Inflammatory macrophage (primary cell): ENCODE measurements at regions not wholly inside any gene's neighbourhood (a gene's known extent, or its start where the extent isn't known, plus 50 kb on each side); places are given as distances from the start of the nearest gene placed in this dataset.

ENCODE experiments used
- DNase-seq, 2 donors: peaks; one replicate each; pipeline ENCODE4 v3.0.0-alpha.2; 2020 to 2022

- no peak for DNase-seq
These were observed 637.2 kb upstream of the ZEB2 start for GRCh38 chr2:145157036-145157675.

- DNase-seq: no peak
These were observed 636.3 kb upstream of the ZEB2 start for GRCh38 chr2:145156199-145156598.

- no peak for DNase-seq
These were observed 635.3 kb upstream of the ZEB2 start for GRCh38 chr2:145155196-145155595.

DNA sequence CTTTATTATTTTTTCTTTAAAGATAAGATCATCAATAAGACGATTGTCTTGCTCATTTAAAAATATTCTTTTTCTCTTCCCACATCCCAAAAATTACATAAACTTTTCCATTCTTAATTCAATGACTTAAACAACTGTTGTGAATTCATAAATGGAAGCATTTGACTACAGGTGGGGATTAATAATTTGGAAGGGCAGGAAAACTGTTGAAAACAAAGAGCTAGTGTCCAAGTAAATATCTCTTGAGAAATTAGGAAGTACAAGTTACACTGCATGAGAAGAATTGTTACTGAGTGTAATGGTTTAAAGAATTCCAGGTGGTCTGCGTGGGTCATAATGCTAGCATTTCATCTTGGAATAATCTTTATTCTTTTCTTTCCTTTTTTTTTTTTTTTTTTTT lies 634.8 kb upstream of the ZEB2 start:
- DNase-seq: no peak

DNA sequence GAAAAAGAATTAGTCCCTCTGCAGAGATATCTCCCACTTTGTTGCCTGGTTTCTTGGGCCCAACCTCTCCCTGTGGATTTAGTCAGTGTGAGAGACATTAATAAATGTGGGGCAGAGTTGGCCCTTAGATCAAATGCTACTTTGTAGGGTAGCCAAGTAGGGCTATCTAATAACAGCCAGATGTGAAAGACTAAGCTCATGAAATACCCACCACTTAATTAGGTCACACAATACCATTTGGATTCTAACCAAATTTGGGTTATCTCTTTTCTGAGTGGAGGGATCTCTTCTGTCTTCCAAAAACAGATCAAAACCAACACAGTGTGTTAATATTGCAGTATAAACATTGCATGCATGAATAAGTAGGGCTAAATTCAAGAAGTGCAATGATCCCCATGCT lies 626.8 kb upstream of the ZEB2 start:
- no peak for DNase-seq

DNA sequence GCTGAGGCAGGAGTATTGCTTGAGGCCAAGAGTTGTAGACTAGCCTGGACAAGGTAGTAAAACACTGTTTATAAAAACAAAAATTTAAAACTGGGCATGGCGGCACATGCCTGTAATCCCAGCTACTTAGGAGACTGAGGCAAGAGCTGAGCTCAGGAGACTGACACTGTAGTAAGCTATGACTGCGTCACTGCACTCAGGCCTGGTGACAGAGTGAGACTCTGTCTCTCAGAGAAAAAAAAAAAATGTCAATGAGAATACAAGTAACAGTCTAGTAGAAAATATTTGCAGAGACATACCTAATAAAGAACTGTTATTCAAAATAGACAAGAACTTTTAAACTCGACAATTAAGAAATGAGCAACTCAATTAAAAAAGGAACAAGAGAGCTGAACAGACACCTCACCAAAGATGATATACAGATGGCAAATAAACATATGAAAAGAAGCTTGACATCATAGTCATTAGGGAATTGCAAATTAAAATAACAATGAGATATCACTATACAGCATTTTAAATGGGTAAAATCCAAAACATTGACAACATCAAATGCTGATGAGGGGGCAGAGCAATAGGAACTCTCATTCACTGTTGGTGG lies 624.3 kb upstream of the ZEB2 start:
- no peak for DNase-seq

DNA sequence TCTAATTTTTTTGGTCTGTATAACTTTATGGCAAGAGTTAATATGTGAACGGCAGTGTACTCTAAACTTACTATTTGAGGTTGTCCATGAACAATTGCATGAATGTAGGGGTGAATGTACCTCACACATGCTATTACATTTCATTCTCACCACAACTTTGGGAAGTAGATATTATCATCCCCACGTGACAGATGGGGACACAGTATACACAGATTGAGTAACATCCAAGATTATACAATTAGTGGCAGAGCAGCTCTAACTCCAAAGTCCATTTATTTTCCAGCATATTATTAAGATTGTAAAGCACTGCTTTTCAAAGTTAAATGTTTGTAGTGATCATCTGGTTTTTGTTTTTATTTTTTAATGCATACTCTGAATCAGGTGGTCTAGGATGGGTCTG lies 622.1 kb upstream of the ZEB2 start:
- DNase-seq: peak; percentile 66 to 79

- DNase-seq: no peak
These were observed 620.7 kb upstream of the ZEB2 start for GRCh38 chr2:145140658-145141057.

DNA sequence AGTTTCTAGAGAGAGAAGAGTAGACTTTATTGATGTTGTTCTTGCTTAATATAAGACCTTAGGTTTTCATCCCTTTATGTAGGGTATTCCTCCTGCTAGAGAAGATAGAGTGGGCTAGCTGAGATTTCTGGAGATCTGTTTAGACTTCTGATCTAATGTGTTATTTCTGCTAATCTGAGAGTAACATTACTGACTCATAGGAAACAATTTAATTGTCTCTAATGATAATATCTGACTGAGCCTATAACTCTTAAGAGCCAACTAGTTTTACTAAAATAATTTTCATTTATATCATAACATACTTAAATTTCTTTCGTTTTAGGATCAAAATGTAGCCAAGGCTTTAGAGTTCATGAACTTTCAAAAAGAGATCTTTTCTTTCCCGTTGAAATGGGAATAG lies 618.7 kb upstream of the ZEB2 start:
- DNase-seq: no peak

DNA sequence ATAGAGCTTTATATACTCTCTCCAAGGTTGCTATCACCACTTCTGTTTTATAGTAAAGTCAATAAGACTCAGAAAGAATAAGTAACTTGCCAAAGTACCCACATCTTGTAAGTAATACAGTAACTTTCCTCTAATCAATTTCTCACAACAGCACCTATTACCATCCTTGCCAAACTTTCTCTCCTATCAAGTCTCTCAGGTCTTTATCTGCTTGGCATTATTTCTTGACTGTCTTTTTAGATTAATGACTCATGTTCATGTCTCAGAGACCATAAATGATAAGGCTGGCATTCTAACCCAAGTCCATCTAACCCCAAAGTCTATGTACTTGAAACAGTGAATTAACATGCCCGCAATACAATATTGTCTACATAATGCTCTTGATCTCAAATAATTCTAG lies 618.0 kb upstream of the ZEB2 start:
- no peak for DNase-seq

DNA sequence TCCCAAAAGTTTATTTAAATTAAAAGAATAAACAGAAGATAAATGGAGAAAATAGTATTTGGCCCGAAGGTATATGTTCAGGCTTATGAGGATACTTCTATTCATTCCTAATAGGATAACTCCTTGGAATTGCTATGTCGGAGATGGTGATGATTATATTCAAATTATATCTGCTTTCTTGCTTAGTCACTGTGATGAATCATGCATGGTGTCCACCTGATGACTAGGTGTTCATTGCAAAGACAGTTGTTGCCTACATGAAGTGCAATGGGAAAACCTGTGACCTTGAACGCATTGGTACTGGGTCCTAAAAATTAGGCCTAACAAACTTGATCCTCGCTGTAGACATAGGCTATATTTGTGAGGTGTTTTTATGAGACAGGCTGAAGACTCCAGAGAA lies 617.3 kb upstream of the ZEB2 start:
- no peak for DNase-seq

DNA sequence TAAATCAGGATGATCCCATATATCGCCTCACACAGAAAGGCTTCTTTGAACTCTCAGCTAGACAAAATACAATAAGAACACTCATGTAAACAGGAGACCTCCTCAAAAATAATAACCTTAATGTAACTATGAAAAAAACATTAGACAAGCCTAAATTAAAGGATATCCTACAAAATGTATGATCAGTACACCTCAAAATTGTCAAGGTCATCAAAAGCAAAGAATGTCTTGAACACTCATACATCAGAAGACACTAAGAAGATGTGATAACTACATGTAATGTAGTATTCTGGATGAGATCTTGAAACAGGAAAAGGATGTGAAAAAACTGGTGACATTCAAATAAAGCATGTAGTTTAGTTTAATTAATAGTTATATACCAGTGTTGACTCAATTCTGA lies 616.8 kb upstream of the ZEB2 start:
- DNase-seq: no peak

GRCh38 chr2:145126146-145126545 lies 606.2 kb upstream of the ZEB2 start:
- no peak for DNase-seq

GRCh38 chr2:145124085-145124484 lies 604.2 kb upstream of the ZEB2 start:
- DNase-seq: no peak

DNA sequence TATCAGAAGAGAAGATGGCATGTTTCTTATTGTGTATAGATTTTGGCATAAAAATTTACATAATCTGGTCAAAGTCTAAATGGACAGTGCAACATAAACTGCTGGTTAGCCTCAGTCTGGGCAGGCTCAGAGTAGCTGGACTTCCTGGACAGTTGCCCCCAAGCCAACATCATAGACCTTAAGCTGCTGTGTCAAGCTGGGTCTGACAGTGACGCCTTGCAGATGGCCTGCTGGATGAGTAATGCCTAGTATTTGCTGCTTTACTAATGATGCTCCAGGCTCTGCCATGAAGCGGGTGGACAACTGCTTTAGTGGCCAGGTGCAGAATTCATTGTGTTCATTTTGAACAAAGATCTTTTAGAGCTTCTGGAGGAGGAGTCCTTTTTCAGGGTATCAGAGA lies 603.7 kb upstream of the ZEB2 start:
- DNase-seq: no peak

GRCh38 chr2:145119225-145119624 lies 599.3 kb upstream of the ZEB2 start:
- DNase-seq: no peak

DNA sequence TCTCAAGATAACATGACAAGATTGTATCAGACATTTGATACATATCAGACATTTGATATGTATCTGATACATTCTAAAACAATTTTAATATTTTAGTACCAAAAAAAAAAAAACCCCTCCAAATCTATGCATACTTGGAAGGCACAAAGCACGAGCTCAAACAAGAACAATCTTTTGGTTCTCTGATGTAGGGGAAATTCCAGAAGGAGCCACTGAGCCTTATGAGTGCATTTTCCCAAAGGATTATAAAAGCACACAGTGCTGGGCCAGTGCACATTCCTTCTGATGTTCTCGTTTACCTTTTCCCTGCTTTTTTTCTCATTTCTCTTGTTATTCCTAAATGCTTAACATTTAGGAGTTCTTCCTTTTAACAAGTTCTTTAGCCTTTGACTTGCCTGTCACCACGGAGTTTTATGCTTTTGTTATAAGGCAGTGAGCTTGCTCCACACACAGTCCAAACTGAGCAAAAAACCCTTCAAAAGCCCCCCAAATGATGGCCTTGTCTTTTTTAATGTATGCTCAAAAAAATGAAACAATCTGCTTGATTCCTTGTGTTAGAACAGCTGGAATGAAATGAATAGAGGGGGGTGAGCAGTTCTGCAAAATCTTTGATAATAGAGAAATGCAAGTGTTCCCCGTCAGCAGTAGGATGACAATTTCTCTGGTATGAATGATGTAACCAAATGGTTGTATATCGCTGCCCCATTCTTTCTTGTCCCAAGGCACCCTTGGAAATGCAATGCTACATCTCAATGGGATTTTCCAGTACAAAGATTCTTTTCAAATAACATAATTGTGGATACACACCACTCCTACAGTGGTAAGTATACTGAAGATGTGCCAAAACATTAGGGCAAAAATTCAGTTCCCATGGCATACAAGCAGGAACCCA lies 597.2 kb upstream of the ZEB2 start:
- DNase-seq: no peak

DNA sequence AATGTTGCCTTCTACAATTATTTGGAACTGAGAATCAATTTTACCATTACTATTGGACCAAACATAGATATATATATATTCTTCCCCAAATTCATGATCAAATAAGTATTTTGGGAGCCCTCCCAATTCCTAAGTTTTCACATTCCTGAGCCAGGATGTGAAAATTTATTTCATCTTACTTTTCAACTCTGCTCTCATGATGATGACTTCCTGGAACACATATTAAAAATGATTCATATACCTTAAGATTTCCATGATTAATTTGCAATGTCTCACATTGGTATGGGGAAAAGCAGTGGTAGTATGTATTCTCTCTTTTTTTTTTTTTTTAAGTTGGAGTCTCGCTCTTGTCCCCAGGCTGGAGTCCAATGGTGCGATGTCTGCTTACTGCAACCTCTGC lies 596.1 kb upstream of the ZEB2 start:
- no peak for DNase-seq

GRCh38 chr2:145114726-145115125 lies 594.8 kb upstream of the ZEB2 start:
- DNase-seq: no peak

- DNase-seq: no peak
These were observed 592.5 kb upstream of the ZEB2 start for GRCh38 chr2:145112467-145112866.

DNA sequence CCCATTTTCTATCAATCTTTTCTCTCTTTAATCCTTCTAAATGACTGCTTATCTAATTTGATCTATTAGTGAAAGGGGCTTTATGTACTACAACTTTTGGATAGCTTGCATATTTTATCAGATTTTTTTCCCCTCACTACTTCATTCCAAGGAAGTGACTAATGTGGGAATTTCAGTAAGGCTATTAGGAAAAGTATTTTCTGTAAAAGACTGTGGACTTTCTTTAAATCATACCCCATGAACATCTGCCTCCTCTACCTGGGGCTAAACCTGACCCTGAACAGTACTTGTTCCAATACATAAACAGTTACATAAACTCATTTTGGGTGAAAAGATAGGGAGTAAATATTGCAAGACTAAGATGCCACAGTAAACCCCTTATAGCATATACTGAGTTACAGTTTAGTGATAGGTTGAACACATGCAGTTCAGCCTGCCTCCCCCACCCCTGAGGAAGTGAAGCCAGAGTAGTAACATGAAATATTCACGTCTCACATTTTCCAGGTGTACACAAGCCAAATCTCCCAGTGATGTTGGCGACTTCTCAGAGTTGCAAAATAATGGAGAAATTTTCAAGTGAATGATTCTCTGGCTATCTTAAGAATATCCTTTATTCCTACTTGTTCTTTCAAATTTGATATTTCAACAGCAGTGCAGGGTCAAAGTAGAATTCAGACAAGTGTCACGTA lies 590.9 kb upstream of the ZEB2 start:
- DNase-seq: no peak

DNA sequence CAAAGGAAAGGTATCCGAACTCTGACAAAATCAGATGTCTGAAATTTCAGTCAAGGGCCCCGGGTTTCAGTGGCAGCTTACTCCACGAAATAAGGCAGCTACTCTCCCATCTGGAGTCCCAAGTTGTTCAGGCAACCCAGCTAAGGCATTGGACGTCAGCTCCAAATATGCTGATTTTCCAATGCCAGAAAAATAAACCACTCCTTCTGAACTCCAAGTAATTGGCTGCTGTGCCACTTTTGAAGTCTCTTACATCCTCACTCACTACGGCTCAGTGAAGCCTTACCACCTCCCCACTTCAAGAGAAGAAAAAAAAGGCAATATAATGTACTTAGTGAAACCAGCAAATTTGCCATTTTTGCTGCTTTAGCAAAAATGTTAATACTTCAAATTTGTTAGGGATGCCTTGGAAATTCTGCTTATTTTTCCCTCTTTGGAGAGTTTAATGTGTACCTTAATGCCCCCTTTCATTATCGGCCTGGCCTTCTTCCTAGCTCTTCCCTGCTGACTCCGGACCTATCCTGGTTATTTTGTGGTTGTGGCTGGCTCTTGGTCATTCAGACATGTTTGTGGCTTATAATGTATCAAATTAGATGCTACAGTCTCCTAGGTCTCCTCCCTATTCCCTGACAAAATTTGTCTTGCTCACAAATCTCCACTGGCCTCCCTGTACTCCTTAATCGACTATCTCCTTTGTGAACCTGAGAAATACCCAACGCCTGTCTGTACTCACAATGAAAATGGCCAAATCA lies 589.2 kb upstream of the ZEB2 start:
- DNase-seq: no peak

DNA sequence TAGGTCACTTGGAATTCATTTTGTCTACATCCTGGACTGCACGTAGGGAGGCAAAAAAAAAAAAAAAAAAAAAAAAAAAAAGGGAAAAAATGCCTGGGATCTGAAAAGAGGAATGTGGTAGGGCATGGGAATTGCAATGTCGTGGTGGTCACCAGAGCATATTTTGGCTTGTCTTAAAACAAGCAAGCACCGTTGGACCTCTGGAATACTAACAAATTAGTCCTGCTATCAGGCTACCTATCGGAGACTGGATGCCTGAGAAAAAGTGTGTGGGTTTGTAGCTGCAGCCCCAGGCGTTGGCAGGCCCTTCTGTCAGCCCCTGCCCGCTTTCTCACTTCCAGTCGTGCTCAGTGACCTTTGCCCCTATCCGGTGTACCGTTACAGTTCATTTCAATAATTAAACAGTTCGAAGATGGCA lies 588.5 kb upstream of the ZEB2 start:
- DNase-seq: no peak
